Endothelial cell of umbilical vein (primary cell): ENCODE measurements at regions not wholly inside any gene's neighbourhood (a gene's known extent, or its start where the extent isn't known, plus 50 kb on each side); places are given as distances from the start of the nearest gene placed in this dataset.

ENCODE experiments used
- BruUV-seq: library from RNA; stranded (reverse); fragments of 400-500 nt; replicated peaks from 2 replicates; lab custom pipeline; 2021; lab: Mats Ljungman, UMichigan
- CTCF ChIA-PET: fragments of 300-600, 350-600 bp; sonication (Branson Sonifier 250); formaldehyde crosslinking; loops from one replicate; lab custom pipeline; 2021; ENCODE audit warnings: antibody characterized with exemption, inconsistent platforms; lab: Charles Lee
- POLR2A ChIA-PET: fragments of 300-600, 350-600 bp; sonication (Branson Sonifier 250); formaldehyde crosslinking; loops from one replicate; lab custom pipeline; 2021; ENCODE audit warnings: antibody characterized with exemption, inconsistent platforms; lab: Charles Lee
- DNase-seq: peaks from one replicate; pipeline ENCODE4 v3.0.0-alpha.2; 2011; ENCODE audit warnings: low read depth, low spot score
- FAIRE-seq: peaks from 2 replicates; lab custom pipeline; 2011; peaks lifted over from hg19 to GRCh38; lab: Jason Lieb, UNC
- H2AFZ ChIP-seq: 2 replicates; pipeline ENCODE4 v1.6.0; 2012; ENCODE audit warnings: low read depth, low read length, control low read depth, inconsistent platforms
- H3K27ac ChIP-seq: 2 replicates; pipeline ENCODE4 v1.5.1; 2011; ENCODE audit warnings: low read depth, mild to moderate bottlenecking, control low read depth, low read length, moderate library complexity; ENCODE audit not compliant: insufficient read depth
- H3K27me3 ChIP-seq, 2 experiments: 2 replicates each; pipeline versions ENCODE4 v1.6.0 to v1.6.1; 2011; ENCODE audit warnings: low read length in 2 of 2, mixed read lengths in 1 of 2; ENCODE audit not compliant: control insufficient read depth in 2 of 2, insufficient read depth in 2 of 2
- H3K36me3 ChIP-seq, 2 experiments: 2 replicates in 1 of 2; 3 replicates in 1 of 2; pipeline ENCODE4 v1.5.1; 2011; ENCODE audit warnings: low read length in 2 of 2, mild to moderate bottlenecking in 1 of 2, moderate library complexity in 1 of 2; ENCODE audit not compliant: control insufficient read depth in 2 of 2, insufficient read depth in 2 of 2; ENCODE audit errors: extremely low read depth in 1 of 2
- H3K4me1 ChIP-seq: 3 replicates; pipeline ENCODE4 v1.5.1; 2011; ENCODE audit warnings: mild to moderate bottlenecking, low read length; ENCODE audit not compliant: control insufficient read depth, insufficient read depth; ENCODE audit errors: extremely low read depth
- H3K4me2 ChIP-seq: 2 replicates; pipeline ENCODE4 v1.6.1; 2011; ENCODE audit warnings: low read length, control low read depth, mixed read lengths; ENCODE audit not compliant: insufficient read depth
- H3K4me3 ChIP-seq, 3 experiments: fragments of 200-600 bp in 1 of 3; sonication (generic), shearing (Covaris generic) in 1 of 3; replicated peaks in 1 of 3; 2 replicates each; pipeline ENCODE4 v1.5.1; 2011 to 2016; ENCODE audit warnings: control low read depth in 3 of 3, low read length in 3 of 3, mild to moderate bottlenecking in 2 of 3, inconsistent platforms in 1 of 3, low read depth in 1 of 3, moderate library complexity in 1 of 3; ENCODE audit not compliant: insufficient read depth in 1 of 3
- H3K79me2 ChIP-seq: 2 replicates; pipeline ENCODE4 v1.6.0; 2012; ENCODE audit warnings: low read length, inconsistent platforms; ENCODE audit not compliant: control insufficient read depth, insufficient read depth
- H3K9ac ChIP-seq: replicated peaks from 2 replicates; pipeline ENCODE3; 2011; ENCODE audit warnings: low read length, control low read depth; ENCODE audit not compliant: insufficient read depth; ENCODE audit errors: extremely low read depth
- H3K9me1 ChIP-seq: replicated peaks from 3 replicates; pipeline ENCODE4 v1.6.0; 2011; ENCODE audit warnings: mild to moderate bottlenecking, low read length; ENCODE audit not compliant: control insufficient read depth, insufficient read depth; ENCODE audit errors: extremely low read depth
- H3K9me3 ChIP-seq: replicated peaks from 2 replicates; pipeline ENCODE4 v1.5.1; 2012; ENCODE audit warnings: low read length, inconsistent platforms; ENCODE audit not compliant: control insufficient read depth, insufficient read depth
- H4K20me1 ChIP-seq: replicated peaks from 2 replicates; pipeline ENCODE3; 2011; ENCODE audit warnings: mild to moderate bottlenecking, low read length; ENCODE audit not compliant: control insufficient read depth, insufficient read depth; ENCODE audit errors: extremely low read depth
- EZH2 ChIP-seq: IDR thresholded peaks from 2 replicates; pipeline ENCODE4 v1.6.1; 2012; ENCODE audit warnings: borderline replicate concordance, low read depth, mild to moderate bottlenecking, moderate library complexity, low read length, inconsistent platforms; ENCODE audit not compliant: severe bottlenecking
- FOS ChIP-seq: IDR thresholded peaks from 2 replicates; pipeline ENCODE4 v1.6.1; 2011; ENCODE audit warnings: mild to moderate bottlenecking, low read length, moderate library complexity, borderline replicate concordance; ENCODE audit not compliant: insufficient read depth
- GATA2 ChIP-seq: IDR thresholded peaks from 2 replicates; pipeline ENCODE4 v1.7.0; 2011; ENCODE audit warnings: low read depth, mild to moderate bottlenecking, moderate library complexity, mixed read lengths, low read length; ENCODE audit not compliant: insufficient read length, insufficient read depth
- JUN ChIP-seq: IDR thresholded peaks from 2 replicates; pipeline ENCODE4 v1.6.1; 2011; ENCODE audit warnings: borderline replicate concordance, low read depth; ENCODE audit not compliant: insufficient read length, insufficient read depth
- MAX ChIP-seq: IDR thresholded peaks from 2 replicates; pipeline ENCODE4 v1.6.1; 2011; ENCODE audit not compliant: insufficient read depth, insufficient read length
- MYC ChIP-seq: IDR thresholded peaks from one replicate; pipeline ENCODE4 v1.6.1; 2011; ENCODE audit warnings: mild to moderate bottlenecking, low read depth, low read length
- POLR2A ChIP-seq: IDR thresholded peaks from 2 replicates; pipeline ENCODE4 v1.6.1; 2012; ENCODE audit warnings: low read depth, mild to moderate bottlenecking, control low read depth, low read length
- POLR2AphosphoS5 ChIP-seq: IDR thresholded peaks from 2 replicates; pipeline ENCODE4 v1.6.1; 2012; ENCODE audit warnings: low read depth, mild to moderate bottlenecking, control low read depth, low read length, moderate library complexity; ENCODE audit not compliant: insufficient read depth
- dilution Hi-C: fragments of 300-500 bp; cut with MboI; formaldehyde crosslinking; loops from one replicate; pipeline ENCODE4 v1.15.0; 2019; ENCODE audit warnings: low sequenced_read_pairs; ENCODE audit not compliant: extremely low pct_ligation_motif_present
- intact Hi-C: fragments of 100-400 bp; cut with micrococcal nuclease; formaldehyde crosslinking; loops from one replicate; pipeline ENCODE4 v1.10.0; 2022
- TF ChIP-seq, protein P1 (sequence below), 2 donors: IDR thresholded peaks; 1 replicate in 1 of 2; 2 replicates in 1 of 2; pipeline ENCODE4 v1.5.1; 2011; ENCODE audit warnings: low read length in 2 of 2, mild to moderate bottlenecking in 2 of 2, moderate library complexity in 2 of 2, control low read depth in 1 of 2, inconsistent platforms in 1 of 2, low read depth in 1 of 2; ENCODE audit not compliant: insufficient read depth in 1 of 2; ENCODE audit errors: extremely low read depth in 1 of 2

GRCh38 chr2:126796931-126797621 lies 101.6 kb upstream of the TEX51 start:
- Histone ChIP-seq H3K36me3 (no peaks in the 10 kb centered on the region), H3K79me2 (no peaks in the 10 kb centered on the region), H4K20me1 (no peaks in the 10 kb centered on the region), H3K27ac (no peak overlapping the region), H3K27me3 (no peaks in the 10 kb centered on the region), H3K9me1 (no peaks in the 10 kb centered on the region), H3K9ac (no peak overlapping the region), H3K4me3 (no peak overlapping the region), H2AFZ (no peak overlapping the region), H3K9me3 (no peaks in the 10 kb centered on the region), H3K4me2 (no peak overlapping the region), H3K4me1 (no peaks in the 10 kb centered on the region)
- intact Hi-C loops: no loop called here
- dilution Hi-C loops: no loop called here
- FAIRE-seq (no peak), DNase-seq (no peak)
- ChIA-PET POLR2A (no interaction called here), CTCF (no interaction called here)
- BruUV-seq: no TSS peak
- TF ChIP-seq GATA2 (no peak), JUN (no peak), POLR2AphosphoS5 (no peak), FOS (no peak), EZH2 (no peak), POLR2A (no peak), MAX (no peak), MYC (no peak)
- TF ChIP-seq, protein P1, sequence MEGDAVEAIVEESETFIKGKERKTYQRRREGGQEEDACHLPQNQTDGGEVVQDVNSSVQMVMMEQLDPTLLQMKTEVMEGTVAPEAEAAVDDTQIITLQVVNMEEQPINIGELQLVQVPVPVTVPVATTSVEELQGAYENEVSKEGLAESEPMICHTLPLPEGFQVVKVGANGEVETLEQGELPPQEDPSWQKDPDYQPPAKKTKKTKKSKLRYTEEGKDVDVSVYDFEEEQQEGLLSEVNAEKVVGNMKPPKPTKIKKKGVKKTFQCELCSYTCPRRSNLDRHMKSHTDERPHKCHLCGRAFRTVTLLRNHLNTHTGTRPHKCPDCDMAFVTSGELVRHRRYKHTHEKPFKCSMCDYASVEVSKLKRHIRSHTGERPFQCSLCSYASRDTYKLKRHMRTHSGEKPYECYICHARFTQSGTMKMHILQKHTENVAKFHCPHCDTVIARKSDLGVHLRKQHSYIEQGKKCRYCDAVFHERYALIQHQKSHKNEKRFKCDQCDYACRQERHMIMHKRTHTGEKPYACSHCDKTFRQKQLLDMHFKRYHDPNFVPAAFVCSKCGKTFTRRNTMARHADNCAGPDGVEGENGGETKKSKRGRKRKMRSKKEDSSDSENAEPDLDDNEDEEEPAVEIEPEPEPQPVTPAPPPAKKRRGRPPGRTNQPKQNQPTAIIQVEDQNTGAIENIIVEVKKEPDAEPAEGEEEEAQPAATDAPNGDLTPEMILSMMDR (IDR thresholded peaks at IDR 0.05; ENCODE audit: extremely low read depth in 1 of 2, insufficient read depth in 1 of 2, low read depth in 1 of 2, low read length in 2 of 2): no peak
